Brain microvascular endothelial cell (primary cell): ENCODE measurements at regions not wholly inside any gene's neighbourhood (a gene's known extent, or its start where the extent isn't known, plus 50 kb on each side); places are given as distances from the start of the nearest gene placed in this dataset.

ENCODE experiments used
- DNase-seq: peaks from one replicate; pipeline ENCODE4 v3.0.0-alpha.2; 2020
- H3K27ac ChIP-seq: fragments of 250-450 bp; sonication (Bioruptor Pico); 2 replicates; pipeline ENCODE4 v1.5.1; 2020; ENCODE audit warnings: mild to moderate bottlenecking, moderate library complexity
- H3K27me3 ChIP-seq: fragments of 250-450 bp; sonication (Bioruptor Pico); replicated peaks from 2 replicates; pipeline ENCODE4 v1.5.1; 2020; ENCODE audit warnings: mild to moderate bottlenecking
- H3K36me3 ChIP-seq: fragments of 250-450 bp; sonication (Bioruptor Pico); replicated peaks from 2 replicates; pipeline ENCODE4 v1.5.1; 2020; ENCODE audit warnings: mild to moderate bottlenecking
- H3K4me3 ChIP-seq: 2 replicates; pipeline ENCODE4 v1.5.1; 2011; ENCODE audit warnings: low read depth, mild to moderate bottlenecking, control low read depth, low read length, moderate library complexity
- in situ Hi-C: cut with HindIII; loops from 2 replicates; pipeline ENCODE4 v1.10.0; 2017; ENCODE audit warnings: low sequenced_read_pairs, low pct_ligation_motif_present
- TF ChIP-seq, protein P1 (sequence below): IDR thresholded peaks from 2 replicates; pipeline ENCODE4 v1.5.1; 2011; ENCODE audit warnings: low read depth, mild to moderate bottlenecking, moderate library complexity, low read length, control low read depth, inconsistent platforms; ENCODE audit errors: missing control alignments

DNA sequence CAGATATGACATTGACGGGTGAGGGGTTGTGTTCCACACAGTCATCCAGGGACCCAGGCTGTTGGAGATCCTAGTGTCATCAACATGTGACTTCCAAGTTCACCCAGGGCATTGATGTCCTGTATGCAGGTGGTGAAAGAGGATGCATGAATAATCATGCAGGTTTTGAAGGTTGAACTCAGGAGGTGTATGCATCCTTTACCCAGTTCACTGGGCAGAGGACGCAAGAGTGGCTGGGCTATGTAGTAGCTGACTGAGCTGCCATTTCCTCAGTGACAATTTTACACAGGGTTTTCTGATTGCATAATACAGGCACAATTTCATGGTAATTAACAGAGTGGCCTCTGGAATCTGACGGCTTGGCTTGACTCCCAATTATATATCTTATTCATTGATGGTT lies 323.0 kb downstream of the HS3ST1 start:
- TF ChIP-seq, protein P1, sequence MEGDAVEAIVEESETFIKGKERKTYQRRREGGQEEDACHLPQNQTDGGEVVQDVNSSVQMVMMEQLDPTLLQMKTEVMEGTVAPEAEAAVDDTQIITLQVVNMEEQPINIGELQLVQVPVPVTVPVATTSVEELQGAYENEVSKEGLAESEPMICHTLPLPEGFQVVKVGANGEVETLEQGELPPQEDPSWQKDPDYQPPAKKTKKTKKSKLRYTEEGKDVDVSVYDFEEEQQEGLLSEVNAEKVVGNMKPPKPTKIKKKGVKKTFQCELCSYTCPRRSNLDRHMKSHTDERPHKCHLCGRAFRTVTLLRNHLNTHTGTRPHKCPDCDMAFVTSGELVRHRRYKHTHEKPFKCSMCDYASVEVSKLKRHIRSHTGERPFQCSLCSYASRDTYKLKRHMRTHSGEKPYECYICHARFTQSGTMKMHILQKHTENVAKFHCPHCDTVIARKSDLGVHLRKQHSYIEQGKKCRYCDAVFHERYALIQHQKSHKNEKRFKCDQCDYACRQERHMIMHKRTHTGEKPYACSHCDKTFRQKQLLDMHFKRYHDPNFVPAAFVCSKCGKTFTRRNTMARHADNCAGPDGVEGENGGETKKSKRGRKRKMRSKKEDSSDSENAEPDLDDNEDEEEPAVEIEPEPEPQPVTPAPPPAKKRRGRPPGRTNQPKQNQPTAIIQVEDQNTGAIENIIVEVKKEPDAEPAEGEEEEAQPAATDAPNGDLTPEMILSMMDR = no peak
- no peaks in the 10 kb centered on the region for H3K27me3 ChIP-seq
- in situ Hi-C loops = no loop called here
- no peak overlapping the region for H3K4me3 ChIP-seq
- no peak for DNase-seq
- H3K27ac ChIP-seq = no peak overlapping the region
- H3K36me3 ChIP-seq = no peaks in the 10 kb centered on the region

DNA sequence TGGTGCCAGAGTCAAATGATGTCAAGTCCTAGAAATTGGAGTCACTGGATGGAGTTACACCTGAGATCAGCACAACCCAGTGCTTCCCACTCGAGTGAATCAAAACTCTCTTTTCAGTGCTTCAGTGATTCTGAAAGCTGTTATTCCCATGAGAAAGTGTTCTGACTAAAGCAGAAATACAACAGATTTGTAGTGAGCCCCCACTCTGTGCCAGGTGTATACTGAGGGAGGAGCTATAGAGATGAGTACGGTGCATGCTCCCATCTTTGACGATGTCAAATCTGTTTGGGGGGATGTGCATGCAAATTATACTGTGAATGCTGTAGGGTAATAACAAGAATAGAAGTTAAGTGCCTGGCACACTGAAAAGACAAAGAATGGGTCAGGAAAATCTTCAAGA lies 330.2 kb downstream of the HS3ST1 start:
- in situ Hi-C loops = no loop called here
- Histone ChIP-seq H3K27me3 (no peaks in the 10 kb centered on the region), H3K4me3 (no peak overlapping the region), H3K27ac (no peak overlapping the region), H3K36me3 (no peaks in the 10 kb centered on the region)
- no peak for DNase-seq
- TF ChIP-seq, protein P1 = no peak

DNA sequence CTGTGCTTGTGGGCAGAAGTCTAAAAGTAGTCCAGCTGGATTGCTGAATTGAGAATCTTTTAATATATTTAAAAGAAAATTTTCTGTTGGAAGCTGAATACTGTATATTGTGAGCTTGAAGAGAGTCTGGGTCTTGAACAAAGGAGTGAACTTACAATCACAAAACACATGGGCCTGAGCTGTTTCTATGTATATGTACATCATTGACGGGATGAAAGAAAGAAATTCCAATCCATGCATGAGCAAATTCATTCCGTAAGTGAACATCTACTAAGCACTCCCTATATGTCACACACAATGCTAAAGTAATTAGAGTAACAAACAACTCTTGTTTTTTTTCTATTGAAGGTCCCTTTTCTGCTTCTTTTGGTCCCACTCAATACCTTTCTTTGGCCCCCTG lies 331.0 kb downstream of the HS3ST1 start:
- no peak for DNase-seq
- TF ChIP-seq, protein P1 = no peak
- in situ Hi-C loops = no loop called here
- Histone ChIP-seq H3K4me3 (no peak overlapping the region), H3K27me3 (no peaks in the 10 kb centered on the region), H3K36me3 (no peaks in the 10 kb centered on the region), H3K27ac (no peak overlapping the region)

DNA sequence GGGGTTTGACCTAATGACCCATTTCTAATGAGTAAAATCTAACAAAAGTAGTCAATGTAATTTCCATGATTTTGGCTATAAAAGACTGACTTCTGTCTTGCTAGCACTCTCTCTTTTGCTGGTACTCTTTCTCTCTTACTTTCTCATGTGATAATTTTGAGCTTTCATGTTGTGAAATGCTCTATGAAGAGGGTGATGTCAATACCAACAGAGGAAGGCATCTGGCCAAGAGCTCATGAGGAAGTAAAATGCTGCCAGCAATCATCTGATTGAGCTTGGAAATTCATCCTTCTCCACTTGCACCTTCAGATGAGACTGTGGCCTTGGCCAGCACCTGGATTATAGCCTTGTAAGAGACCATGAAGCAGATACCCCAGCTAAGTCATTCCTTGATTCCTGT lies 347.7 kb downstream of the HS3ST1 start:
- no peak overlapping the region for H3K27ac ChIP-seq
- TF ChIP-seq, protein P1 = no peak
- in situ Hi-C loops = no loop called here
- H3K27me3 ChIP-seq = no peaks in the 10 kb centered on the region
- no peak for DNase-seq
- H3K4me3 ChIP-seq = no peak overlapping the region
- H3K36me3 ChIP-seq = no peaks in the 10 kb centered on the region

DNA sequence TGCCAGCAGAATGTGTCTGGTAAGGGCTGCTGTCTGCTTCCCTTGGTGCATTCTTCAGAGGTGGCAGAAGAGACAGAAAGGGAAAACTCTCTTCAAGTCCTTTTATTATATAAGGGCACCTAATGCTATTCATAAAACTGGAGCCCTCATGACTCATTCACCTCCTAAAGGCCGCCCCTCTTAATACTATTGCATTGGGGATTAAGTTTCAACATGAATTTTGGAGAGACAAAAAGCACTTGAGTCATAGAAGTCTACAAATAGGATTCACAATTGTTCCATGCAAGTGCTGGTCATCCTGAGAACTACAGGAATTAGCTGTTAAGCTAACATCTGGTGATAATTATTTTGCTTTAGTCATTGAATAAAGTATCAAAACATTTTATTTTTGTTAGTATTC lies 349.5 kb downstream of the HS3ST1 start:
- H3K27ac ChIP-seq = no peak overlapping the region
- H3K27me3 ChIP-seq = no peaks in the 10 kb centered on the region
- TF ChIP-seq, protein P1 = no peak
- in situ Hi-C loops = no loop called here
- DNase-seq = no peak
- H3K36me3 ChIP-seq = no peaks in the 10 kb centered on the region
- H3K4me3 ChIP-seq = no peak overlapping the region

DNA sequence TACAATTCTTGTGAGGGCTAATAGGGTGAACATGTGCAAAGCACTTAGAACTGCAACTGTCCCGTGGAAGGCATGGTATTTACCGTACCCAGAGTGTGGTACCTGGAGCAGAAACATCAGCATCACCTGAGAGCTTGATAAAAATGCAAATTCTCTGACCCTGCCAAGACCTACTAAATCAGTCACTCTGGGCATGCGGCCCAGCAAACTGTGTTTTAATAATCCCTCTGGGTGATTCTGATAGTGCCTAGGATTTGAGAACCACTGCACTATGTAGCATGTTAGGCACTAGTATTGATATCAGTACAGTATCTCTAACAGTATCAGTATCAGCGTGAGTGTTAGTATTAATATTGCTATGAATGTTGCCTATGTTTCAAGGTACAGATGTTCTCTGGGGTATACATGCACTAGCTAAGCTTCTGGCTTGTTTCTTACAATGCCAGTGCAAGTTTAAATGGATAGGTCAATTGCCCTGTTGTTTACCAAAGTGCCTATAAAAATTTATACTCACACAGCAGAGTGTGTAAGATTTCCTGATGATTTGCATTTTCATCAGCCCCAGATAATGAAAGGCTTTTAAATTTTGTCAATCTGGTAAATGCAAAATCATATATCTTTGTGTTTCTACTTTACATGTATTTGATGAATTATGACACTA lies 354.0 kb downstream of the HS3ST1 start:
- Histone ChIP-seq H3K27me3 (no peaks in the 10 kb centered on the region), H3K4me3 (no peak overlapping the region), H3K27ac (no peak overlapping the region), H3K36me3 (no peaks in the 10 kb centered on the region)
- in situ Hi-C loops = no loop called here
- DNase-seq = no peak
- TF ChIP-seq, protein P1 = no peak
